Neural progenitor cell (in vitro differentiated cells): ENCODE measurements at regions not wholly inside any gene's neighbourhood (a gene's known extent, or its start where the extent isn't known, plus 50 kb on each side); places are given as distances from the start of the nearest gene placed in this dataset.

Experiments used
- CTCF ChIP-seq: fragments of 200-600 bp; sonication (generic); IDR thresholded peaks from 2 replicates; pipeline ENCODE4 v1.5.1; 2017; ENCODE audit warnings: antibody characterized with exemption, mild to moderate bottlenecking
- EZH2phosphoT487 ChIP-seq: fragments of 200-600 bp; sonication (generic); IDR thresholded peaks from 2 replicates; pipeline ENCODE4 v1.6.1; 2017; ENCODE audit warnings: antibody characterized with exemption

- TF ChIP-seq CTCF: no peak
- TF ChIP-seq EZH2phosphoT487: peak; percentile 43
These were observed 615.9 kb downstream of the VRK1 start for GRCh38 chr14:97413022-97413539.
